Endothelial cell of umbilical vein (primary cell): ENCODE measurements at regions not wholly inside any gene's neighbourhood (a gene's known extent, or its start where the extent isn't known, plus 50 kb on each side); places are given as distances from the start of the nearest gene placed in this dataset.

Source experiments
- BruUV-seq: library from RNA; stranded (reverse); fragments of 400-500 nt; replicated peaks from 2 replicates; lab custom pipeline; 2021; lab: Mats Ljungman, UMichigan
- CTCF ChIA-PET: fragments of 300-600, 350-600 bp; sonication (Branson Sonifier 250); formaldehyde crosslinking; loops from one replicate; lab custom pipeline; 2021; ENCODE audit warnings: antibody characterized with exemption, inconsistent platforms; lab: Charles Lee
- POLR2A ChIA-PET: fragments of 300-600, 350-600 bp; sonication (Branson Sonifier 250); formaldehyde crosslinking; loops from one replicate; lab custom pipeline; 2021; ENCODE audit warnings: antibody characterized with exemption, inconsistent platforms; lab: Charles Lee
- DNase-seq: peaks from one replicate; pipeline ENCODE4 v3.0.0-alpha.2; 2011; ENCODE audit warnings: low read depth, low spot score
- FAIRE-seq: peaks from 2 replicates; lab custom pipeline; 2011; peaks lifted over from hg19 to GRCh38; lab: Jason Lieb, UNC
- H2AFZ ChIP-seq: 2 replicates; pipeline ENCODE4 v1.6.0; 2012; ENCODE audit warnings: low read depth, low read length, control low read depth, inconsistent platforms
- H3K27ac ChIP-seq: 2 replicates; pipeline ENCODE4 v1.5.1; 2011; ENCODE audit warnings: low read depth, mild to moderate bottlenecking, control low read depth, low read length, moderate library complexity; ENCODE audit not compliant: insufficient read depth
- H3K27me3 ChIP-seq, 2 experiments: 2 replicates each; pipeline versions ENCODE4 v1.6.0 to v1.6.1; 2011; ENCODE audit warnings: low read length in 2 of 2, mixed read lengths in 1 of 2; ENCODE audit not compliant: control insufficient read depth in 2 of 2, insufficient read depth in 2 of 2
- H3K36me3 ChIP-seq, 2 experiments: 2 replicates in 1 of 2; 3 replicates in 1 of 2; pipeline ENCODE4 v1.5.1; 2011; ENCODE audit warnings: low read length in 2 of 2, mild to moderate bottlenecking in 1 of 2, moderate library complexity in 1 of 2; ENCODE audit not compliant: control insufficient read depth in 2 of 2, insufficient read depth in 2 of 2; ENCODE audit errors: extremely low read depth in 1 of 2
- H3K4me1 ChIP-seq: 3 replicates; pipeline ENCODE4 v1.5.1; 2011; ENCODE audit warnings: mild to moderate bottlenecking, low read length; ENCODE audit not compliant: control insufficient read depth, insufficient read depth; ENCODE audit errors: extremely low read depth
- H3K4me2 ChIP-seq: 2 replicates; pipeline ENCODE4 v1.6.1; 2011; ENCODE audit warnings: low read length, control low read depth, mixed read lengths; ENCODE audit not compliant: insufficient read depth
- H3K4me3 ChIP-seq, 3 experiments: fragments of 200-600 bp in 1 of 3; sonication (generic), shearing (Covaris generic) in 1 of 3; replicated peaks in 1 of 3; 2 replicates each; pipeline ENCODE4 v1.5.1; 2011 to 2016; ENCODE audit warnings: control low read depth in 3 of 3, low read length in 3 of 3, mild to moderate bottlenecking in 2 of 3, inconsistent platforms in 1 of 3, low read depth in 1 of 3, moderate library complexity in 1 of 3; ENCODE audit not compliant: insufficient read depth in 1 of 3
- H3K79me2 ChIP-seq: 2 replicates; pipeline ENCODE4 v1.6.0; 2012; ENCODE audit warnings: low read length, inconsistent platforms; ENCODE audit not compliant: control insufficient read depth, insufficient read depth
- H3K9ac ChIP-seq: replicated peaks from 2 replicates; pipeline ENCODE3; 2011; ENCODE audit warnings: low read length, control low read depth; ENCODE audit not compliant: insufficient read depth; ENCODE audit errors: extremely low read depth
- H3K9me1 ChIP-seq: replicated peaks from 3 replicates; pipeline ENCODE4 v1.6.0; 2011; ENCODE audit warnings: mild to moderate bottlenecking, low read length; ENCODE audit not compliant: control insufficient read depth, insufficient read depth; ENCODE audit errors: extremely low read depth
- H3K9me3 ChIP-seq: replicated peaks from 2 replicates; pipeline ENCODE4 v1.5.1; 2012; ENCODE audit warnings: low read length, inconsistent platforms; ENCODE audit not compliant: control insufficient read depth, insufficient read depth
- H4K20me1 ChIP-seq: replicated peaks from 2 replicates; pipeline ENCODE3; 2011; ENCODE audit warnings: mild to moderate bottlenecking, low read length; ENCODE audit not compliant: control insufficient read depth, insufficient read depth; ENCODE audit errors: extremely low read depth
- EZH2 ChIP-seq: IDR thresholded peaks from 2 replicates; pipeline ENCODE4 v1.6.1; 2012; ENCODE audit warnings: borderline replicate concordance, low read depth, mild to moderate bottlenecking, moderate library complexity, low read length, inconsistent platforms; ENCODE audit not compliant: severe bottlenecking
- FOS ChIP-seq: IDR thresholded peaks from 2 replicates; pipeline ENCODE4 v1.6.1; 2011; ENCODE audit warnings: mild to moderate bottlenecking, low read length, moderate library complexity, borderline replicate concordance; ENCODE audit not compliant: insufficient read depth
- GATA2 ChIP-seq: IDR thresholded peaks from 2 replicates; pipeline ENCODE4 v1.7.0; 2011; ENCODE audit warnings: low read depth, mild to moderate bottlenecking, moderate library complexity, mixed read lengths, low read length; ENCODE audit not compliant: insufficient read length, insufficient read depth
- JUN ChIP-seq: IDR thresholded peaks from 2 replicates; pipeline ENCODE4 v1.6.1; 2011; ENCODE audit warnings: borderline replicate concordance, low read depth; ENCODE audit not compliant: insufficient read length, insufficient read depth
- MYC ChIP-seq: IDR thresholded peaks from one replicate; pipeline ENCODE4 v1.6.1; 2011; ENCODE audit warnings: mild to moderate bottlenecking, low read depth, low read length
- POLR2A ChIP-seq: IDR thresholded peaks from 2 replicates; pipeline ENCODE4 v1.6.1; 2012; ENCODE audit warnings: low read depth, mild to moderate bottlenecking, control low read depth, low read length
- POLR2AphosphoS5 ChIP-seq: IDR thresholded peaks from 2 replicates; pipeline ENCODE4 v1.6.1; 2012; ENCODE audit warnings: low read depth, mild to moderate bottlenecking, control low read depth, low read length, moderate library complexity; ENCODE audit not compliant: insufficient read depth
- dilution Hi-C: fragments of 300-500 bp; cut with MboI; formaldehyde crosslinking; loops from one replicate; pipeline ENCODE4 v1.15.0; 2019; ENCODE audit warnings: low sequenced_read_pairs; ENCODE audit not compliant: extremely low pct_ligation_motif_present
- intact Hi-C: fragments of 100-400 bp; cut with micrococcal nuclease; formaldehyde crosslinking; loops from one replicate; pipeline ENCODE4 v1.10.0; 2022
- TF ChIP-seq, protein P1 (sequence below): IDR thresholded peaks from 2 replicates; pipeline ENCODE4 v1.6.1; 2011; ENCODE audit not compliant: insufficient read depth, insufficient read length
- TF ChIP-seq, protein P2 (sequence below), 2 donors: IDR thresholded peaks; 1 replicate in 1 of 2; 2 replicates in 1 of 2; pipeline ENCODE4 v1.5.1; 2011; ENCODE audit warnings: low read length in 2 of 2, mild to moderate bottlenecking in 2 of 2, moderate library complexity in 2 of 2, control low read depth in 1 of 2, inconsistent platforms in 1 of 2, low read depth in 1 of 2; ENCODE audit not compliant: insufficient read depth in 1 of 2; ENCODE audit errors: extremely low read depth in 1 of 2

DNA sequence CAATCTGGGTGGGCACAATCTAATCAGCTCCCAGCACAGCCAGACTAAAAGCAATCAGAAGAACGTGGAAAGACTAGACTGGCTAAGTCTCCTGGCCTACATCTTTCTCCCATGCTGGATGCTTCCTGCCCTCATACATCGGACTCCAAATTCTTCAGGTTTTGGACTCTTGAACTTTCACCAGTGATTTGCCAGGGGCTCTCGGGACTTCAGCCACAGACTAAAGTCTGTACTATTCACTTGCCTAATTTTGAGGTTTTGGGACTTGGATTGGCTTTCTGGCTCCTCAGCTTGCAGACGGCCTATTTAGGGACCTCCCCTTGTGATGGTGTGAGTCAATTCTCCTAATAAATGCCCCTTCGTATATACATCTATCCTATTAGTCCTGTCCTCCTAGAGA lies 66.6 kb upstream of the SOX21 start:
- Histone ChIP-seq H3K4me2 (no peak overlapping the region), H3K27ac (no peak overlapping the region), H2AFZ (no peak overlapping the region), H3K4me1 (no peaks in the 10 kb centered on the region), H3K9me3 (no peaks in the 10 kb centered on the region), H3K36me3 (no peaks in the 10 kb centered on the region), H3K27me3 (peaks cover 0 to 8% of the 10 kb centered on the region in 2 experiments), H3K4me3 (no peak overlapping the region), H3K79me2 (no peaks in the 10 kb centered on the region), H3K9ac (no peak overlapping the region), H4K20me1 (no peaks in the 10 kb centered on the region), H3K9me1 (no peaks in the 10 kb centered on the region)
- intact Hi-C loops (no loop called here), dilution Hi-C loops (no loop called here)
- DNase-seq (no peak), FAIRE-seq (no peak)
- ChIA-PET POLR2A (no interaction called here), CTCF (no interaction called here)
- BruUV-seq, result no TSS peak
- TF ChIP-seq JUN (no peak), FOS (no peak), POLR2AphosphoS5 (no peak), POLR2A (no peak), EZH2 (no peak), GATA2 (no peak), MYC (no peak)
- TF ChIP-seq, protein P1, sequence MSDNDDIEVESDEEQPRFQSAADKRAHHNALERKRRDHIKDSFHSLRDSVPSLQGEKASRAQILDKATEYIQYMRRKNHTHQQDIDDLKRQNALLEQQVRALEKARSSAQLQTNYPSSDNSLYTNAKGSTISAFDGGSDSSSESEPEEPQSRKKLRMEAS, result no peak
- TF ChIP-seq, protein P2, sequence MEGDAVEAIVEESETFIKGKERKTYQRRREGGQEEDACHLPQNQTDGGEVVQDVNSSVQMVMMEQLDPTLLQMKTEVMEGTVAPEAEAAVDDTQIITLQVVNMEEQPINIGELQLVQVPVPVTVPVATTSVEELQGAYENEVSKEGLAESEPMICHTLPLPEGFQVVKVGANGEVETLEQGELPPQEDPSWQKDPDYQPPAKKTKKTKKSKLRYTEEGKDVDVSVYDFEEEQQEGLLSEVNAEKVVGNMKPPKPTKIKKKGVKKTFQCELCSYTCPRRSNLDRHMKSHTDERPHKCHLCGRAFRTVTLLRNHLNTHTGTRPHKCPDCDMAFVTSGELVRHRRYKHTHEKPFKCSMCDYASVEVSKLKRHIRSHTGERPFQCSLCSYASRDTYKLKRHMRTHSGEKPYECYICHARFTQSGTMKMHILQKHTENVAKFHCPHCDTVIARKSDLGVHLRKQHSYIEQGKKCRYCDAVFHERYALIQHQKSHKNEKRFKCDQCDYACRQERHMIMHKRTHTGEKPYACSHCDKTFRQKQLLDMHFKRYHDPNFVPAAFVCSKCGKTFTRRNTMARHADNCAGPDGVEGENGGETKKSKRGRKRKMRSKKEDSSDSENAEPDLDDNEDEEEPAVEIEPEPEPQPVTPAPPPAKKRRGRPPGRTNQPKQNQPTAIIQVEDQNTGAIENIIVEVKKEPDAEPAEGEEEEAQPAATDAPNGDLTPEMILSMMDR (IDR thresholded peaks at IDR 0.05; ENCODE audit: extremely low read depth in 1 of 2, insufficient read depth in 1 of 2, low read depth in 1 of 2, low read length in 2 of 2), result no peak
